GM18498 (cell line): ENCODE measurements at regions not wholly inside any gene's neighbourhood (a gene's known extent, or its start where the extent isn't known, plus 50 kb on each side); places are given as distances from the start of the nearest gene placed in this dataset.
A peak's percentile ranks its signal among the peaks of the same experiment; 100 is the strongest.

ENCODE experiments used
- ATAC-seq: cut with Tn5 transposase; IDR thresholded peaks from one replicate; pipeline ENCODE4 v1.9.1; 2021; ENCODE audit warnings: mild to moderate bottlenecking, moderate library complexity; ENCODE audit not compliant: unreplicated experiment

- ATAC-seq: peak; percentile 87
Observed at GRCh38 chr2:39513641-39514094, 76.6 kb upstream of the MAP4K3 start.

GRCh38 chr2:39514825-39515224, 77.7 kb upstream of the MAP4K3 start:
- no peak for ATAC-seq

- ATAC-seq: no peak
Observed at GRCh38 chr2:39515273-39515896, 78.3 kb upstream of the MAP4K3 start.

GRCh38 chr2:39515897-39516346, 78.8 kb upstream of the MAP4K3 start:
- no peak for ATAC-seq

GRCh38 chr2:39516347-39517101, 79.4 kb upstream of the MAP4K3 start:
- ATAC-seq: no peak

- ATAC-seq: no peak
Observed at GRCh38 chr2:39517102-39517436, 80.0 kb upstream of the MAP4K3 start.

GRCh38 chr2:39517622-39518021, 80.5 kb upstream of the MAP4K3 start:
- no peak for ATAC-seq

- ATAC-seq: no peak
Observed at GRCh38 chr2:39519886-39520285, 82.8 kb upstream of the MAP4K3 start.

GRCh38 chr2:39521876-39522517, 84.9 kb upstream of the MAP4K3 start:
- no peak for ATAC-seq

GRCh38 chr2:39522518-39522877, 85.4 kb upstream of the MAP4K3 start:
- no peak for ATAC-seq

- no peak for ATAC-seq
Observed at GRCh38 chr2:39523308-39524044, 86.4 kb upstream of the MAP4K3 start.

- no peak for ATAC-seq
Observed at GRCh38 chr2:39524061-39524460, 87.0 kb upstream of the MAP4K3 start.

GRCh38 chr2:39524756-39525635, 87.9 kb upstream of the MAP4K3 start:
- peak; percentile 15 for ATAC-seq

- ATAC-seq: peak; percentile 47
Observed at GRCh38 chr2:39525636-39526412, 88.7 kb upstream of the MAP4K3 start.

GRCh38 chr2:39528701-39529100, 91.6 kb upstream of the MAP4K3 start:
- no peak for ATAC-seq

GRCh38 chr2:39529836-39530235, 92.8 kb upstream of the MAP4K3 start:
- ATAC-seq: no peak

GRCh38 chr2:39530411-39530866, 93.4 kb upstream of the MAP4K3 start:
- no peak for ATAC-seq

GRCh38 chr2:39531220-39531777, 94.2 kb upstream of the MAP4K3 start:
- no peak for ATAC-seq

GRCh38 chr2:39532933-39533332, 95.8 kb upstream of the MAP4K3 start:
- no peak for ATAC-seq
